ENCODE measurements at regions not wholly inside any gene's neighbourhood (a gene's known extent, or its start where the extent isn't known, plus 50 kb on each side); places are given as distances from the start of the nearest gene placed in this dataset.

DNA sequence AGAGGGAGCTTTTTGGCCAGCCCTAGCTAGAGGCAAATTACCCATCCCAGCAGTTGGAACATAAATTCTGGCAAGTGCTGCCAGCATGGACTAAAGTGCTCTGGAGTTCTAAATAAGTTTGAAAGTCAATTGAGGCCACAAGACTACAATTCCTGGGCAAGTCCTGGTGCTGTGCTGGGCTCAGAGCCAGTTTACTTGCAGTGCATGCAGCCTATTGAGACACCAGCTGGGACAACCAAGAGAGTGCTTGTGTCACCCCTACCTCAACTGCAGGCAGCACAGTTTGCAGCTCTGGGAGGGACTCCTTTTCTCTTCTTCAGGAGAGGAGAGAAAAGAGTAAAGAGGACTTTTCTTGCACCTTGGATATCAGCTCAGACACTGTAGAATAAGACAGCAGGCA, 277.2 kb upstream of the TMEFF2 start:
- H3K36me3 ChIP-seq (replicated peaks in 1 of 2; ENCODE audit: control extremely low read depth in 1 of 2, control insufficient read depth in 1 of 2, extremely low read depth in 1 of 2, insufficient read depth in 2 of 2, low read length in 1 of 2) = no peaks in the 10 kb centered on the region
- H3K9ac ChIP-seq (ENCODE audit: low read length) = no peak overlapping the region
- ChIA-PET POLR2A (no interaction called here), CTCF (no interaction called here)
- no peak overlapping the region for H3K4me3 Mint-ChIP-seq
- H4K20me1 ChIP-seq (ENCODE audit: control insufficient read depth, insufficient read depth, low read length, poor library complexity, severe bottlenecking) = no peaks in the 10 kb centered on the region
- peaks cover 0 to 3% (median 0%) of the 10 kb centered on the region in 3 donors for H3K9me3 ChIP-seq (ENCODE audit: control extremely low read depth in 1 of 3, control insufficient read depth in 2 of 3, insufficient read depth in 1 of 3, low read length in 2 of 3)
- ATAC-seq (ENCODE audit: low read depth) (no peak), DNase-seq (no peak)
- H3K27me3 Mint-ChIP-seq = no peaks in the 10 kb centered on the region
- no peak overlapping the region for H3K4me2 ChIP-seq (replicated peaks; ENCODE audit: low read depth, low read length, poor library complexity, severe bottlenecking)
- intact Hi-C loops (cut with micrococcal nuclease) = no loop called here
- no peak overlapping the region for H3K27ac ChIP-seq (ENCODE audit: low read length in 2 of 2)
- no peak overlapping the region for H2AFZ ChIP-seq (ENCODE audit: insufficient read depth, low read depth, low read length, poor library complexity, severe bottlenecking)
- H3K4me1 Mint-ChIP-seq = no peaks in the 10 kb centered on the region
- H3K4me1 ChIP-seq (ENCODE audit: control insufficient read depth in 2 of 2, insufficient read depth in 2 of 2, low read length in 2 of 2) = no peaks in the 10 kb centered on the region
- no peak overlapping the region for H3K4me3 ChIP-seq (ENCODE audit: control extremely low read depth in 1 of 5, extremely low read depth in 1 of 5, insufficient read depth in 1 of 5, low read depth in 2 of 5, low read length in 4 of 5)
- no peaks in the 10 kb centered on the region for H3K9me3 Mint-ChIP-seq (ENCODE audit: insufficient read depth)
- no peak overlapping the region for H3K27ac Mint-ChIP-seq
- no peaks in the 10 kb centered on the region for H3K79me2 ChIP-seq (ENCODE audit: control insufficient read depth, insufficient read depth, low read length)
- no peaks in the 10 kb centered on the region for H3K27me3 ChIP-seq (replicated peaks in 1 of 4; ENCODE audit: control extremely low read depth in 1 of 4, control insufficient read depth in 3 of 4, insufficient read depth in 4 of 4, low read length in 3 of 4)
- TF ChIP-seq, protein P1, sequence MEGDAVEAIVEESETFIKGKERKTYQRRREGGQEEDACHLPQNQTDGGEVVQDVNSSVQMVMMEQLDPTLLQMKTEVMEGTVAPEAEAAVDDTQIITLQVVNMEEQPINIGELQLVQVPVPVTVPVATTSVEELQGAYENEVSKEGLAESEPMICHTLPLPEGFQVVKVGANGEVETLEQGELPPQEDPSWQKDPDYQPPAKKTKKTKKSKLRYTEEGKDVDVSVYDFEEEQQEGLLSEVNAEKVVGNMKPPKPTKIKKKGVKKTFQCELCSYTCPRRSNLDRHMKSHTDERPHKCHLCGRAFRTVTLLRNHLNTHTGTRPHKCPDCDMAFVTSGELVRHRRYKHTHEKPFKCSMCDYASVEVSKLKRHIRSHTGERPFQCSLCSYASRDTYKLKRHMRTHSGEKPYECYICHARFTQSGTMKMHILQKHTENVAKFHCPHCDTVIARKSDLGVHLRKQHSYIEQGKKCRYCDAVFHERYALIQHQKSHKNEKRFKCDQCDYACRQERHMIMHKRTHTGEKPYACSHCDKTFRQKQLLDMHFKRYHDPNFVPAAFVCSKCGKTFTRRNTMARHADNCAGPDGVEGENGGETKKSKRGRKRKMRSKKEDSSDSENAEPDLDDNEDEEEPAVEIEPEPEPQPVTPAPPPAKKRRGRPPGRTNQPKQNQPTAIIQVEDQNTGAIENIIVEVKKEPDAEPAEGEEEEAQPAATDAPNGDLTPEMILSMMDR (IDR thresholded peaks at IDR 0.05) = no peak
- TF ChIP-seq EZH2 (IDR thresholded peaks at IDR 0.05; ENCODE audit: borderline replicate concordance, insufficient read depth, low read depth, low read length, poor library complexity, severe bottlenecking) = no peak

DNA sequence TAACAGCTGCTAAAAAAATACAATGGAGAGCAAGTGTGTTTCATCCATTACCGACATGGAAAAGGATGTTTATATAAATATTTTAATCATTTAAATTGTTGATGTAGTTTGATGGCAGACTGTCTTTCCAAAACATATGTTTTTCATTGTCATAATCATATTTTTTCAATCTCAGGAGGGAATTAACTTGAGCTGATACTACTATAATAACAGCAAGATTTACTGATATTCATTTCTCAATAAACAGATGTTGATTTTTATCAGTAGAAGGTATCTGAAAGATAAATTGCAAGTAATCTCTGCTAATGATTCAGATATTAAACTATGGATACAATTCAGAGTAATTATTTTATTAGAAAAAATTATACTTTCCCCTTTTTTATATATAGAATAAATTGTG, 274.9 kb upstream of the TMEFF2 start:
- POLR2A ChIA-PET = no interaction called here
- Mint-ChIP-seq H3K9me3 (ENCODE audit: insufficient read depth) (no peaks in the 10 kb centered on the region), H3K27ac (no peak overlapping the region), H3K4me3 (no peak overlapping the region), H3K27me3 (no peaks in the 10 kb centered on the region), H3K4me1 (no peaks in the 10 kb centered on the region)
- DNase-seq (no peak), ATAC-seq (ENCODE audit: low read depth) (no peak)
- H3K36me3 ChIP-seq (replicated peaks in 1 of 2; ENCODE audit: control extremely low read depth in 1 of 2, control insufficient read depth in 1 of 2, extremely low read depth in 1 of 2, insufficient read depth in 2 of 2, low read length in 1 of 2) = no peaks in the 10 kb centered on the region
- no peaks in the 10 kb centered on the region for H4K20me1 ChIP-seq (ENCODE audit: control insufficient read depth, insufficient read depth, low read length, poor library complexity, severe bottlenecking)
- no peaks in the 10 kb centered on the region for H3K79me2 ChIP-seq (ENCODE audit: control insufficient read depth, insufficient read depth, low read length)
- H3K4me2 ChIP-seq (replicated peaks; ENCODE audit: low read depth, low read length, poor library complexity, severe bottlenecking) = no peak overlapping the region
- H3K27me3 ChIP-seq (replicated peaks in 1 of 4; ENCODE audit: control extremely low read depth in 1 of 4, control insufficient read depth in 3 of 4, insufficient read depth in 4 of 4, low read length in 3 of 4) = no peaks in the 10 kb centered on the region
- TF ChIP-seq, protein P1 (IDR thresholded peaks at IDR 0.05) = no peak
- no peak for TF ChIP-seq EZH2 (IDR thresholded peaks at IDR 0.05; ENCODE audit: borderline replicate concordance, insufficient read depth, low read depth, low read length, poor library complexity, severe bottlenecking)
- H3K27ac ChIP-seq (ENCODE audit: low read length in 2 of 2) = no peak overlapping the region
- H3K9me3 ChIP-seq (ENCODE audit: control extremely low read depth in 1 of 3, control insufficient read depth in 2 of 3, insufficient read depth in 1 of 3, low read length in 2 of 3) = peaks cover 0 to 3% (median 0%) of the 10 kb centered on the region in 3 donors
- intact Hi-C loops (cut with micrococcal nuclease) = no loop called here
- no peak overlapping the region for H2AFZ ChIP-seq (ENCODE audit: insufficient read depth, low read depth, low read length, poor library complexity, severe bottlenecking)
- H3K4me1 ChIP-seq (ENCODE audit: control insufficient read depth in 2 of 2, insufficient read depth in 2 of 2, low read length in 2 of 2) = no peaks in the 10 kb centered on the region
- H3K9ac ChIP-seq (ENCODE audit: low read length) = no peak overlapping the region
- WGBS (ENCODE audit: insufficient coverage) = no CpG with 5 or more reads among the region's 1 CpG
- no peak overlapping the region for H3K4me3 ChIP-seq (ENCODE audit: control extremely low read depth in 1 of 5, extremely low read depth in 1 of 5, insufficient read depth in 1 of 5, low read depth in 2 of 5, low read length in 4 of 5)
- CTCF ChIA-PET = no interaction called here

Measured in B cell (primary cell).